Limb (tissue), 2 donors: ENCODE measurements at regions not wholly inside any gene's neighbourhood (a gene's known extent, or its start where the extent isn't known, plus 50 kb on each side); places are given as distances from the start of the nearest gene placed in this dataset.

ENCODE experiments used
- DNase-seq, 2 donors: peaks; one replicate each; pipeline ENCODE4 v3.0.0-alpha.2; 2016; ENCODE audit errors: extremely low spot score in 2 of 2

- no peak for DNase-seq
Measured at GRCh38 chr15:62570405-62570783, 405.3 kb upstream of the C2CD4B start.

DNA sequence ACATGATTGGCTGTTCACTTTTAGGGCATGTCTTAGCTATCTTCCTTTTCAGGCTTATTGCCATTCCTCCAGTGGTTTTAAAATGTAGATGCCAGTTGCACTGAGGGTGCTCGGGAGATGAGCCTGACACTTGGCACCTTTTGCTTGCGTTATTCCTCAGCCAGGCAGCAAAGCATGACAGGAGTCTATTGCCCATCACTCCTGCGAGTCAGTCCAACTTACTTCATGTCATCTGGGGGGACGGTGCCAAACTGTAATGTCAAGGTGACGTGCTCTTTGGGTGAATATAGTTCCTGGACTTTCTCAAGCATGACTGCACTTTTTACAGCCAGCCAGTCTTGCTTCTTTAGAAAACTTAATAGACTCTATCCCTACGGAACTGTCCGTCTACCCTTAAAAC, 406.0 kb upstream of the C2CD4B start:
- DNase-seq: no peak

- DNase-seq: no peak
Measured at GRCh38 chr15:62572797-62573196, 407.7 kb upstream of the C2CD4B start.

GRCh38 chr15:62573876-62574275, 408.8 kb upstream of the C2CD4B start:
- no peak for DNase-seq

DNA sequence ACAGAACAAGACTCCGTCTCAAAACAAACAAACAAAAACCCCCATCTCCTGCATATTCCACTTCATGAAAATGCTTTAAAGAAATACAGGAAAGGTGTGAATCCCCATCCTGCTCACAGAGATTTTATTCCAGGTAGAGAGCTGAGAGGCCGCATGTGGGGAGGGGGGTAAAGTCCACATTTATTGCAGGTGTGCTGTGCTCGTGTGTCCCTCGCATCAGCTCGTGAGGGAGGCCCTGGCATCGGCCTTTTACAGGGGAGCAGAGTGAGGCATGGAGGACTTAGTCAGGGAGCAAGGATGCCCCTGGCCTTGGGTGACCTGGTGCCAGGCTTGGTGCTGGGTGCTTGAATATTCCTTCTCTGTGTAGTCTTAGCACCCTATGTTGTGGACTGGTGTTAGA, 413.5 kb upstream of the C2CD4B start:
- no peak for DNase-seq

DNA sequence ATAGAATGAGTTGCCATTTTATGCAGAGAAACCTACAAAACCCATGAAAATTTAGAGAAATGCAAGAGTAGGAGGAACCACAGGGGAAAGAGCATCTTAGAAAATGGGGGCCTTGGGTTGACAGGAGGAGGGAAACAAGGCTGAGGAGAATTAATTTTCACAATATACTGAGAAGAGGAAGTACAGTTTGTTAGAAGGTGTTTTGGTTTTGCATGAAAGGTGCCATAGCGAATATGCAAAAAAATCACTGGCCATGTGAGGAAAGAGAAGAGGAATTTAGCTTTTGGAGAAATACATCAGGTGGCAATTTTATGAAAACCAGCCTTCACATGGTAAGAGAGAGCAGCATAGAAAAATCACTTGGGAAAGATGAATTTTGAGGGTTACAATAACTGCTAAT, 413.9 kb upstream of the C2CD4B start:
- no peak for DNase-seq

DNA sequence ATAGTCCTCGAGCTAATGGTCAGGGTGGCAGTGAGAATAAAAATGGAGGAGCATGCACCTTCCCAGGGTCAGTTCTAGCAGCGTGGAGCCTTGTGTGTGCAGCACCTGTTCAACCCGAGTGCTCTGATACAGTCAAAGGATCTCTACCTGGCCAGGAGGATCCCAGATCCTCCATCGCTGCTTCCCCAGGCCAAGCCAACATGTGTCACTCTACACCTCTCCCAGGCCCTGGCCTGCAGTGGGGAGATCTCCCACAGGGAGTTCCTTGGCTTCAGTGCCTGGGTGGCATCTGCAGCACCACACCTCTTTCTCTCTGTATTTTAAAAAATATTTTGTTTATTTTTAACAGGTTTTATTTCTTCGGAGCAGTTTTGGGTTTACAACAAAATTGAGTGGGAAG, 414.8 kb upstream of the C2CD4B start:
- no peak for DNase-seq

DNA sequence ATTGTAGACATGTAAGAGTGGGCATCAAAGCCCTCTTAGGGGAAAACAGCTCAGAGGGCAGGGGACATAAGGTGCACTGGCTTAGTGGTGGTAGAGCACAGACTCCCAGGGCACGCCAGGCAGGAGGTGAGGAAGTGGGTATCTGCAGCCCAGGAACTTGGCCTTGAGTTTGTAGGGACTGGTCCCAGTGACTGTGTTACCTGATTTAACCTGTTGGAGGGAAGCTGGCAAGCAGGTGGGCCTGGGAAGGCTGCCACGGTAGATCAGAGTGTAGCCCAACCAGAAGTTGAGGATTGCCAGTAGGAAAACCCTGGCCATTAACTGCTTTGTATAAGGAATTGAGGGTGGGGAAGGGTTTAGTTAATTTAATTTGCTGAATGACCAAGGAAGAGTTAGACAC, 417.5 kb upstream of the C2CD4B start:
- DNase-seq: no peak

GRCh38 chr15:62584301-62585235, 419.5 kb upstream of the C2CD4B start:
- no peak for DNase-seq

GRCh38 chr15:62588938-62589670, 424.0 kb upstream of the C2CD4B start:
- no peak for DNase-seq

DNA sequence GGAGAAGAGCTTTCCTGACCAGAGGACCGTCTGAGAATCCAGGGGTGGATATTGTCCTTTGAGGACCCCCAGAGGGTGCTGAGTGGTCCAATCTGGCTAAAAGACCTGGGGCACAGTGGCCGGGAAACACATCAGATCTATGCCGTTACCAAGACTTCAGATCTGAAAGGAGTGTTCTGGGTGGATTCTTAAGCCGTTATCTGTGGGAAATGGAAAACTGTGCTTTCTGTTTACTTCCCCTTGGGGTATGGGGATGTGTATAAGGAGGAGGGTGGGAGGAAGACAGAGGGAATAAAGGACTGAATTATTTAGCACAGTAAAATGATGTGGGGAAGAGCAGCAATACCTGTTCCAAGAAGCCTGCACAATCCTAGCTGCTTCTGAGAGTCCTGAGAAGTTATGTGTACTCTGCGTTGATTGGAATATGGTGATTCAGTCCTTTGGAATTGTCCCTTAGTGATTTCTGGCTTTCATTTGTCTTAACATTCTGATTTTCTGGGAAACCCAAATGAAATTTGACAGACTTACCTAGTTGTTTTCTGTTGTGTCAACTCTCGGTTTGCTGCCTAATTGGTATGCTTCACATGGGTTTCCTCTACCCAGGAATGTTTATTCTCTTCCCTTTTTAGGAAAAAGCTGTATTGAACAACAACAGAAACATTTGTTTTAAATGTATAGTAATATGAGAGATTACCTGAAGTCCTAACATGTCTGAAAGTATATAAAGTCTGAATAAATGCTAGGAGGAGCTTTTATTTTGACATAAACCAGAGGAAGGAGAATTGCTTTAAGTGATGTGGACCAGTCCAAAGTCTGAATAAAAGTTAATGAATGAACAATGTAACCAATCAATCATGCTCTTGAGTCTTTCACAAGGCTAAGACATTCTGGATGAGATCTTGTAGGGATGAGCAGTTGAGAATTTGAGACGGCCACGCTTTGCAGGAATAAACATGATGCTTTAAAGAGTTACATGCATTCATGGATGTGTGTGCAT, 427.1 kb upstream of the C2CD4B start:
- no peak for DNase-seq

DNA sequence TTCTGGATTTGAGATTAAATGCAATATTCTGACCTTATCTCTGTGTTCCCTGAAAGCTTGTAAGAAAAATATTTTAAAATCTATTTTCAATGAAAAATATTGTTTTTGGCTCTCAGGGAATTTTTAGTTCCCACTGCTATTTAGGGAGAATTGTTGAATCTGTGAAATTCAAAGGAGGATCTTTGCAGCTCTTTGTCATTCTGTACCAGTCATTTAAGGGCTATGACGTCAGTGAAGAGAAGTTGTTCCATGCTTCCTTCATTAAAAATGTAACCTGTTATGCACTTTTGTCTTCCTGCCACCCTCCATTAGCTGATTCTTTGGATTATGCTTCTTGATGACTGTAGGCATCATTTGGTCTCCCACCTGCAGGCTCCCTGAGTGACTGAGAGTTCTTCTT, 427.8 kb upstream of the C2CD4B start:
- no peak for DNase-seq

GRCh38 chr15:62593681-62594399, 428.8 kb upstream of the C2CD4B start:
- DNase-seq: no peak

DNA sequence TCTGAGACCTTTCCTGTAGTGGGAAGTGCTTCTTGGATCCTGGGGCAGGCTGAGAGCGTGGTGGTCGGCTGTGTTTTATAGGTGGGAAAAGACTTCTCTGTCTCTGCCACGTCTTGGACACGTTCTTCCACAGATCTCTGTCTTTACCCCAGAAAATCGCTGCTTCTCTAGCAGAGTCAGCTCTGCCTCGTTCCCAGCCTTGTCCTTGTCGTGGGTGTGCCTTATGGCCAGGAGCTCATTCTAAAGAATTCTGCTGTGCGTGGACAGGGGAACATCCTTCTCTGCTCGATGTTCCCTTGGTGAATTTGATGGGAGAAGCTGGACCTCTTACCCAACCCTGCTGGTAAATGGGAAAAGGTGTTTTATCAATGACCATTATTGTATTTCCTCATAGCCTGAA, 433.1 kb upstream of the C2CD4B start:
- DNase-seq: no peak

DNA sequence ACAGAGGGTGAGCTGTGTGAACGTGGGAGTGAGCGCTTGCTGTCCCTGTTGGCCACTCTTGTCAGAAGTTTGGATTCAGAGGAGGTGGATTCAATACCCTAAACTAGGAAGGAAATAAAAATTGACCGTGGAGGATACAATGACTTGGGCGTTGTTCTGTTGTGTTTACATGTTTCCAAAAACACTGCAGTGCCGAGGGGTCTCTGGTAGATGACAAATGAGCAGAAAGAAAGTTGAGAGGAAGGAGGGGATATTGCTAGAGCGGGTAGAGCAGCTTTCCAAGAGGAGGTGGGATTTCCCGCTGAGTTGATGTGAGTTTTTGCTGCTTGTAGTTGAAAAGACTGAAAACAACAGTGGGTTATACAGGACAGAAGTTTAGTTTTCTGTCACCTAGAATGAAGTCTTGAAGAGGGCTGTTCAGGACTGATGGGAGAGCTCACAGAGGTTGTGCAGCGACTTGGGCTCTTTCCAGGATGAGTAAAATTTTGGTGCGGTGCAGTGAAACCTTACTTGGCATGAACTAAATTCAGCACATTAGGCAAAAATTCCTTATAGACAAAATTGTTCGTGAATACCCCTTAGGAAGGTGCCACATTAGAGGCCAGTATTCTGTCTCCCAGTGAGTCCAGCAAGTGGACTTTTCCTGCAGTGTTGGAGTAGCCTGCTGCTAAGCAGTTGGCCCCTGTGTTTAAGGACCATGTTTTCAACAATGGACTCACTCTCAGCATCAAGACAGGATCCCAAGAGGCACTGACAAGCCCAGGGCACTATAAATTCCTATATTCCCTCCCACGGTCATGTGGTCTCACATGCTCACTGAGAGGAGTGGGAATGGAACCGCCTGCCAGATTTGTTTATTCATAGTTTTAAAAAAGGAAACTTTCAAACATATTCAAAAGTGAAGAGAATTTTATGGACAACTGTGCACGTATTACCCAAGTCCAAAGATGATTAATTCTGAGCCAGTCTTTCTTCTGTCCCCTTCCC, 435.0 kb upstream of the C2CD4B start:
- DNase-seq: no peak

GRCh38 chr15:62601777-62602545, 436.9 kb upstream of the C2CD4B start:
- DNase-seq: no peak

DNA sequence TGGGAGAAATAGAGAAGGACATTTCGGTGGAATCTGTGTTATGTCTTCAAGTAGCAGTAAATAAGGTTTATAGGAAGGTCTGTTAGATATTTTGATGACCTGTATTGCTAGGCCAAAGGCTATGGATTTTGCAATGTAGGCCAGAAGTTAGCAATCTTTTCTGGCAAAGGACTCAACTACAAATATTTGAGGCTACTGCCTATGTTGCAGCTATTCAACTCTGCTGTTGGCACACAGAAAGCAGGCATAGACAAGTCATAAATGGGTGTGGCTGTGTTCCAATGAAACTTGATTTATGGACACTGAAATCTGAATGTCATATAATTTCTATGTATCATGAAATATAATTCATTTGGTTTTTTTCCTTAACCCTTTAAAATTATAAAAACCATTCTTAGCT, 438.7 kb upstream of the C2CD4B start:
- DNase-seq: no peak

DNA sequence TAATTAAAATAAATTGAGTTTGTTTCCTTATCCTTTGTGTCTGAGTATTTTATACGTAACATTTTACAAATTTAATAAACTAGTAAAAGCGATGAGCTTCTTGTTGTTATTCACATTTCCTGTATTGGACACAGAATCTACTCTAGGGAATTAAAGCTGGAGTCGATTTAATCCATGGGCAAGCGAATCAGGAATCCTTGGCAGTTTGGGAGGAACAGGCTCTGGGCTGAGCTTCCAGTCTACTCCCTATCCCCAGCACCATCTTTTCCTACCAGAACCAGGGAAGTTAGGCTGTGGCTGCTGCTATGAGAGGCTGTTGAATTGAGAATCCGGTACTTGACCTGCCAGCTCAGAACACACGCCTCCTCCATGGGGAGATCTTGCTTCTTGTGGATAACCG, 437.3 kb upstream of the TPM1 start:
- DNase-seq: no peak
